ENCODE measurements at regions not wholly inside any gene's neighbourhood (a gene's known extent, or its start where the extent isn't known, plus 50 kb on each side); places are given as distances from the start of the nearest gene placed in this dataset.

DNA sequence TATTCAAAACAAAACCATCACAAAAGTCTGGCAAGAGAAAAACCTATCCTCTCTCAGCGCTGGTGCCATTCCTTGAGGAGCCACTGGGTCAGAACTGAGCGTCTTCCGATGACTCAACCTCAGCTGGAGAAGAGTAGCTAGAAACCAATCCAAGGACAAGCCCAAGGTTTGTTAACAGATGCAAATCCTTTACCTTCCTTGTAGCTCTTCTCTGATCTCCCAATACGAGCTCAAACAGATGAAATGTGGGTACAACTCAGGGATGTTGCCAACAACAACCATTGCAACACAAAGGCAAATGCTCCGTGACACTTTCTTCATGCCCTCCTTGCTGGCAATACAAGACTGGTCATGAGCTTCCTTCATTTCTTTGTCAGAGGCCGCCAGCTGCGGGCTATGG is 337.1 kb downstream of the SIPA1L2 start:
- TF ChIP-seq, protein P1, sequence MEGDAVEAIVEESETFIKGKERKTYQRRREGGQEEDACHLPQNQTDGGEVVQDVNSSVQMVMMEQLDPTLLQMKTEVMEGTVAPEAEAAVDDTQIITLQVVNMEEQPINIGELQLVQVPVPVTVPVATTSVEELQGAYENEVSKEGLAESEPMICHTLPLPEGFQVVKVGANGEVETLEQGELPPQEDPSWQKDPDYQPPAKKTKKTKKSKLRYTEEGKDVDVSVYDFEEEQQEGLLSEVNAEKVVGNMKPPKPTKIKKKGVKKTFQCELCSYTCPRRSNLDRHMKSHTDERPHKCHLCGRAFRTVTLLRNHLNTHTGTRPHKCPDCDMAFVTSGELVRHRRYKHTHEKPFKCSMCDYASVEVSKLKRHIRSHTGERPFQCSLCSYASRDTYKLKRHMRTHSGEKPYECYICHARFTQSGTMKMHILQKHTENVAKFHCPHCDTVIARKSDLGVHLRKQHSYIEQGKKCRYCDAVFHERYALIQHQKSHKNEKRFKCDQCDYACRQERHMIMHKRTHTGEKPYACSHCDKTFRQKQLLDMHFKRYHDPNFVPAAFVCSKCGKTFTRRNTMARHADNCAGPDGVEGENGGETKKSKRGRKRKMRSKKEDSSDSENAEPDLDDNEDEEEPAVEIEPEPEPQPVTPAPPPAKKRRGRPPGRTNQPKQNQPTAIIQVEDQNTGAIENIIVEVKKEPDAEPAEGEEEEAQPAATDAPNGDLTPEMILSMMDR (optimal IDR thresholded peaks at IDR 0.05 in 1 of 3, IDR thresholded peaks at IDR 0.05 in 1 of 3, conservative IDR thresholded peaks at IDR 0.05 in 1 of 3; ENCODE audit: extremely low read depth in 1 of 3, insufficient read depth in 2 of 3, low read length in 3 of 3): peak in 2 of 3 experiments; percentile 17 to 29
- no peak for TF ChIP-seq EZH2 (IDR thresholded peaks at IDR 0.05; ENCODE audit: low read length)

All from keratinocyte (primary cell).